Kidney glomerular epithelial cell (primary cell): ENCODE measurements at regions not wholly inside any gene's neighbourhood (a gene's known extent, or its start where the extent isn't known, plus 50 kb on each side); places are given as distances from the start of the nearest gene placed in this dataset.
A peak's percentile ranks its signal among the peaks of the same experiment; 100 is the strongest.

Source experiments
- DNase-seq: peaks from one replicate; lab custom pipeline; 2025; lab: John Stamatoyannopoulos, UW

DNA sequence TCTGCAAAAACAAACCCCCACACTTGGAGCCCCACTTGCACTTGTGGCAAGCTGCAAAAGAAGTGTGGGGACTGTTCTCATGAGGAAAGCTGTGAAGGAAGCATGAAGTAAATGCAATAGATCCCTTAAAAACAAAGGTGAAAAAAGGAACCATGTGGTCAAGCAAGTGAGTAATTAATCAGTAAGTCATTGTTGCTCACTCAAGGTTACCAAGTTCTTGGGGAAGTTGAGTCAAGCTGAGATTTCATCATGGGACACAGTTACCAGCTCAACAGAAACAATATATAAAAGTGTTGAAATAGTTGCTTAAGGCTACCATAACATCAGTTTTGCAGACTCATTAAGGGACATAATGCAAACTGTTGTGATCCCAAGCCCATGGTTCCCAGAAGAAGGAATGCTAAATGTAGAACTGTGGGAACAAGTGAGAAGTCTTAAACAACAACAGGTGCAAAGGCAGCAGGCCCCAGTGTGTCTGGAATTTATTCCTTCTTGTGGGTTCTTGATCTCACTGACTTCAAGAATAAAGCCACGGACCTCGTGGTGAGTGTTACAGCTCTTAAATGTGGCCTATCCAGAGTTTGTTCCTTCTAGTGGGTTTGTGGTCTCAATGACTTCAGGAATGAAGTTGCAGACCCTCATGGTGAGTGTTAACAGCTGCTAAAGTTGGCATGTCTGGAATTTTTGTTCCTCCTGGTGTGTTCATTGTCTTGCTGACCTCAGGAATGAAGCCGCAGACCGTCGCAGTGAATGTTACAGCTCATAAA is 336.3 kb upstream of the RBMY1B start:
- DNase-seq: no peak

- no peak for DNase-seq
Measured at GRCh38 chrY:21175505-21175904, 335.6 kb upstream of the RBMY1B start.

DNA sequence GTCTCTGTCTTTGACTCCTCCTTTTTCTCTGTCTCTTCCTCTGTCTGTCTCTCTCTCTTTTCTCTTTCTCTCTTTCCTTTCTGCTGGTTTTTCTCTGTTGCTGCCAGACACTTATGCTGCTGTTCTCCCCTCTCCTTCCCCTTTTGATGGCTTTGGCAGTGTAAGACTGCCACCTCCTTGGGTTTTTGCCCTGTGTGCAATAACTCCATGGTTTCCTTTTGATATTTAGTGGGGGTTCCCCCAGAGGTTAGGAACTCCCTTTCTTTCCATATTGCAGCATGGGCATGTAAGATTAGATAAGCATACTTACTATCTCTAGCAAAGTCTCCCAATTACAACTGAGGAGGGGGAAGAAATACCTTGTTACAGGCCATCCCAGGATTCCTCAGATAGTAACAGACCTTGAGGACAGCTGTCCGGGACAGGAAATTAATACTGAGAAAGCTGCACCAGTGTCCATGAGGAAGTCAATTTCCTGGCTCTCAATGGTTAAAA is 333.8 kb upstream of the RBMY1B start:
- DNase-seq: no peak

- DNase-seq: no peak
Measured at GRCh38 chrY:21178281-21178680, 332.9 kb upstream of the RBMY1B start.

DNA sequence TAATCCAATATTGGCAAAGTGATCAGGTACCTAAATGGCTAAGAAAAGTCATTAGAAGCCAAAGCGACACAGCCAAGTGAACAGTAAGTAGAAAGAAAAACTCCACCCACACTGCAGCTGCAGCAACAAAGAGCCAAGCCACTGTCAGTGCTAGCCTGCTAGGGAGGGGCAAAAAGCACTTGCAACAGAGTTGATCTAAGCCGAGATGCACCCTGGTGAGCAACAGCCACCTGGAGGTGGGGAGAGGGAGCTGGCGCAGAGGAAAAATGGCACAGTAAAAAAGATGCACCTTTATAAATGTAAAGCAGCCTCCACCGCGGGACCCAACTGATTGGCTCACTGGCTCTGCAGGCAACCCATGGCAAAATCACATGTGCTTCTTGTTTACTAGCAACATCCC is 330.2 kb upstream of the RBMY1B start:
- DNase-seq: no peak

- no peak for DNase-seq
Measured at GRCh38 chrY:21184271-21184670, 326.9 kb upstream of the RBMY1B start.

DNA sequence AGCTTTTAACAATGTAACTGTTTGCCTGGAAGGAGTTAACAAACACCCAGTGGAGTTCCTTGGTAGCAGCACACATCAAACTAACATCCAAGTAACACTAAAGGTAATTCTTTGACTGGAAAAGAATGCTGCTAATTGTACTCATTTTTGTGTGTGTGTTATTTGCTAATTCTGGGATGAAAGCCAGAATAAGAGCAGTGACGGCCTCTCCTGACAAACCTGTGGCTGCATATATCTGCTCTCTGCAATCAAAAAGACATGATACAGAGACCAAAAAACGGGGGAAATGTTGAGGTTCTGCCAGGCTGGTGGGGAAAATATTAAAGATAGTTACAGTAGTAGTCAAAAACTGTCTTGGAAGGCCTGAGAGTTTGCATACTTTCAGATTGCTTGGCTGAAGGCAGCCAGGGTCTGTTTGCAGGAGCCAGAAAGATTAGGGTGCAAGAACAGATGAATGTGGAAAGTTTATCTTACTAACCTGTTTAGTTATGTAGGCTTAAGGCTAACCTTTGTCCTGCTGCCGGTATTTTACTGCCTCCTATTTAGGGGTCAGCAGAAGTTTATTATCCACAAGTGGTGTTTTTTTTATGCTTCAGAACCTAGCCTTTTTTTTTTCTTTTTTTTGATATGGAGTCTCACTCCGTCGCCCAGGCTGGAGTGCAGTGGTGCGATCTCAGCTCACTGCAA is 325.6 kb upstream of the RBMY1B start:
- no peak for DNase-seq

- DNase-seq: no peak
Measured at GRCh38 chrY:21192694-21193093, 318.4 kb upstream of the RBMY1B start.

DNA sequence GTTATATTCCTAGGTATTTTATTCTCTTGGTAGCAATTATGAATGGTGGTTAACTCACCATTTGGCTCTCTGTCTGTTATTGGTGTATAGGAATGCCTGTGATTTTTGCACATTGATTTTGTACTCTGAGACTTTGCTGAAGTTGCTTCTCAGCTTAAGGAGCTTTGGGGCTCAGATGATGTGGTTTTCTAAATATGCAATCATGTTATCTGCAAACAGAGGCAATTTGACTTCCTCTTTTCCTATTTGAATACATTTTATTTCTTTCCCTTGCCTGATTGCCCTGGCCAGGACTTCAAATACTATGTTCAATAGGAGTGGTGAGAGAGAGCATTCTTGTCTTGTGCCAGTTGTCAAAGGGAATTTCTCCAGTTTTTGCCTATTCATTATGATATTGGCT is 310.9 kb upstream of the RBMY1B start:
- DNase-seq: no peak

DNA sequence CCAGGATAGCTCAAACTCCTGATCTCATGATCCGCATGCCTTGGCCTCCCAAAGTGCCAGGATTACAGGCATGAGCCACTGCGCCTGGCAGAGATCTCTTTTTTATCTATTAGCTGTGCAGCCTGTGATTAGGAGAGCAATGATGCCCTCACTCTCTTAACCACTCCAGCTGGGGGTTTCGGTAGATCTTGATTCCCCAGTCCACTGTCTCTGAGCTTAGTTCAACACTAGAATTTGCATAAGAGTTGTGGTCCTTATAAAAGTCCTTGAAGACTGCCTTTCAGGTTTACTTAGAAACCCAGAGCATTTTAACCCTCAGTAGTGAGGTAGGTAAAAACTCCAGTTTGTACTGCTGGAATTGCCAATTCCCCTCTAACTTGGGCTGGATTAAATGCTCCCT is 283.3 kb upstream of the RBMY1B start:
- no peak for DNase-seq

- no peak for DNase-seq
Measured at GRCh38 chrY:21240221-21240620, 270.9 kb upstream of the RBMY1B start.

- no peak for DNase-seq
Measured at GRCh38 chrY:21240662-21241310, 270.4 kb upstream of the RBMY1B start.

DNA sequence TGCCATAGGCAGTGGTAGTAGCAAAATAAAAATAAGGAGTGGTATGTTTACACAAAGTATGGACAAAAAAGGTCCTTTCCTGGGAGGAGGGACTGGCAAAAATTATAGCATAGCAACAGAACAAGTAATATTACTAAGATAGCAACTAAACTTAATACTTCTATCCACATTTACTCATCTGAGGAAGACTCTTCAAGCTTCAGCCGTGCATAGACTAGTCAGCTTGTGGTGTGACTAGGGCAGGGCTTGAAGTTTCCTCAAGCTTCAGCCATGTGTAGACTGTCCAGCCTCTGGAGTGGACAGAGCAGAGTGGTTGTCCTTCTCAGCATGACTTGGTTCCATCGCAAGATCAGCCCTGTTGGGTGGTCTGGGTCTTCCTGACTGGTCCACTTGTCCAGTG is 268.3 kb upstream of the RBMY1B start:
- DNase-seq: no peak

DNA sequence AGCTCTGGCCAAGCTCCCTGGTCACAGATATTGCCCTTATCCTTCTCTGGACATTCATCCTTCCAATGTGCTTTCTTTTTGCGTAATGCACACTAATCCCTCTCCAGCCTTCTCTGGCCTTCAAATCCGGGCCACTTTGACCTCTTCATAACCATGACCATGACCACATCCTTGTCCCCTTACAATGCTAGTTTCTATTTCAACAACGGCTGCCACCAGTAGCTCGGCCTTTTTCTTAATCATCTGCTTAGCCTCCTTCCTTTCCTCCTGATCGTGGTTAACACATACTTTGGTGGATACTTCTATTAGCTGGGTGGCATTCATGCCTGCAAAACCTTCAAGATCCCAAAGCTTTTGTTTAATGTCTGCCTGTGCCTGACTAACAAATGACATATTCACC is 264.4 kb upstream of the RBMY1B start:
- DNase-seq: no peak

- no peak for DNase-seq
Measured at GRCh38 chrY:21248591-21248990, 262.5 kb upstream of the RBMY1B start.

- DNase-seq: no peak
Measured at GRCh38 chrY:21253455-21254248, 257.5 kb upstream of the RBMY1B start.

DNA sequence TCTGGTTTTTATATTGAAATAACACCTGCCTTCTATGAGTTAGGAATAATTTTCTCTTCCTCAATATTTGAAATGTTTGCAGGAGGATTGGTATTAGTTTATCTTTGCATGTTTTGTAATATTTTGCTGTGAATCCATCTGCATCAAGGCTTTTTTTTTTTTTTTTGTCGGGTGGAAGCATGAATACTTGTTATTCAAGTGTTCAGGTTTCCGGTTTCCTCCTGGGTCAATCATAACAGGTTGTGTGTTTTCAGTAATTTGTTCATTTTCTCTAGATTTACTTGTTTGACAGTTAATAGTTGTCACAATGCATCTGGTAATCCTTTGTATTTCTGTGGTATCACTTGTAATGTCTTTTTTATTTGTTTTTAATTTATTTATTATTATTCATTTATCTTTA is 256.7 kb upstream of the RBMY1B start:
- DNase-seq: no peak

DNA sequence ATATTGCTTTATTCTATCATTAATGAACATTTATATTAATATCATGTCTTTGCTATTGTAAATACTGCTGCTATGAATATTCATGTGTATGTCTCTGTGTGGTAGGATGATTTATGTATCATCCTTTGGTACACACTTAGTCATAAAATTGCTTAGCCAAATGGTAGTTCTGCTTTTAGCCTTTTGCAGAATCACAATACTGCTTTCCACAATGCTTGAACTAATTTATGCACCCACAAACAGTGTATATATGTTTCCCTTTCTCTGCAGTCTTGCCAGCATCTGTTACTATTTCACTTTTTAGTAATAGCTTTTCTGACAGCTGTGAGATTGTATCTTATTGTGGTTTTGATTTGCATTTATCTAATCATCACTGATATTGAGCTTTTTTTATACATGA is 254.3 kb upstream of the RBMY1B start:
- DNase-seq: no peak

- DNase-seq: no peak
Measured at GRCh38 chrY:21259707-21260106, 251.4 kb upstream of the RBMY1B start.

GRCh38 chrY:21260325-21260724 is 250.8 kb upstream of the RBMY1B start:
- no peak for DNase-seq

- no peak for DNase-seq
Measured at GRCh38 chrY:21261158-21261557, 250.0 kb upstream of the RBMY1B start.

GRCh38 chrY:21266751-21267150 is 244.4 kb upstream of the RBMY1B start:
- DNase-seq: peak; percentile 7
